DOHH2 (cell line): ENCODE measurements at regions not wholly inside any gene's neighbourhood (a gene's known extent, or its start where the extent isn't known, plus 50 kb on each side); places are given as distances from the start of the nearest gene placed in this dataset.

ENCODE experiments used
- H3F3A ChIP-seq: fragments of 200-600 bp; sonication (generic), shearing (Covaris generic); 2 replicates; pipeline ENCODE4 v1.6.0; 2016; ENCODE audit warnings: antibody characterized with exemption, mild to moderate bottlenecking; ENCODE audit not compliant: control insufficient read depth, insufficient read depth
- H3K27ac ChIP-seq: fragments of 200-600 bp; sonication (generic); 2 replicates; pipeline ENCODE4 v1.5.1; 2014; ENCODE audit warnings: low read depth, mild to moderate bottlenecking, low read length, moderate library complexity
- H3K27me3 ChIP-seq: fragments of 200-600 bp; sonication (generic); 2 replicates; pipeline ENCODE4 v1.6.1; 2014; ENCODE audit warnings: mild to moderate bottlenecking, low read length, mixed read lengths; ENCODE audit not compliant: control insufficient read depth
- H3K36me3 ChIP-seq: fragments of 200-600 bp; sonication (generic); 2 replicates; pipeline ENCODE4 v1.6.1; 2014; ENCODE audit warnings: mild to moderate bottlenecking, low read length, moderate library complexity, mixed read lengths; ENCODE audit not compliant: control insufficient read depth
- H3K4me1 ChIP-seq: fragments of 200-600 bp; sonication (generic); 2 replicates; pipeline ENCODE4 v1.6.1; 2014; ENCODE audit warnings: mild to moderate bottlenecking, low read length, mixed read lengths; ENCODE audit not compliant: control insufficient read depth
- H3K4me2 ChIP-seq: fragments of 200-600 bp; sonication (generic); 2 replicates; pipeline ENCODE4 v1.6.0; 2014; ENCODE audit warnings: mild to moderate bottlenecking, low read length, moderate library complexity
- H3K4me3 ChIP-seq: fragments of 200-600 bp; sonication (generic); 2 replicates; pipeline ENCODE4 v1.5.1; 2014; ENCODE audit warnings: mild to moderate bottlenecking, low read length, mixed read lengths
- H3K79me2 ChIP-seq: fragments of 200-600 bp; sonication (generic); 2 replicates; pipeline ENCODE4 v1.6.1; 2014; ENCODE audit warnings: mild to moderate bottlenecking, low read length, mixed read lengths; ENCODE audit not compliant: control insufficient read depth
- H3K9me2 ChIP-seq: fragments of 200-600 bp; sonication (generic); replicated peaks from 2 replicates; pipeline ENCODE4 v1.6.1; 2014; ENCODE audit warnings: mild to moderate bottlenecking, low read length, mixed read lengths; ENCODE audit not compliant: control insufficient read depth
- H3K9me3 ChIP-seq: fragments of 200-600 bp; sonication (generic); 2 replicates; pipeline ENCODE4 v1.6.1; 2014; ENCODE audit warnings: antibody characterized with exemption, low read length, mixed read lengths; ENCODE audit not compliant: control insufficient read depth, insufficient read depth
- H4K20me1 ChIP-seq: fragments of 200-600 bp; sonication (generic); 2 replicates; pipeline ENCODE4 v1.6.0; 2014; ENCODE audit warnings: low read depth, mild to moderate bottlenecking, antibody characterized with exemption, low read length, moderate library complexity; ENCODE audit not compliant: control insufficient read depth, insufficient read depth
- CTCF ChIP-seq: fragments of 200-600 bp; sonication (generic); IDR thresholded peaks from one replicate; pipeline ENCODE4 v1.5.1; 2014; ENCODE audit warnings: antibody characterized with exemption, mild to moderate bottlenecking, low read depth, low read length; ENCODE audit not compliant: poor library complexity, severe bottlenecking
- EZH2phosphoT487 ChIP-seq: fragments of 200-600 bp; sonication (generic); IDR thresholded peaks from 2 replicates; pipeline ENCODE4 v1.6.1; 2017; ENCODE audit warnings: borderline replicate concordance, mild to moderate bottlenecking, antibody characterized with exemption, low read length, moderate library complexity, mixed read lengths

- Histone ChIP-seq H4K20me1 (no peaks in the 10 kb centered on the region), H3K4me3 (no peak overlapping the region), H3F3A (no peaks in the 10 kb centered on the region), H3K9me2 (no peaks in the 10 kb centered on the region), H3K27ac (no peak overlapping the region), H3K4me1 (no peaks in the 10 kb centered on the region), H3K4me2 (no peak overlapping the region), H3K36me3 (no peaks in the 10 kb centered on the region), H3K9me3 (no peaks in the 10 kb centered on the region), H3K79me2 (no peaks in the 10 kb centered on the region), H3K27me3 (no peaks in the 10 kb centered on the region; the same call in 1 of the 2 replicates)
- TF ChIP-seq CTCF: no peak
- TF ChIP-seq EZH2phosphoT487: no peak
Observed at GRCh38 chr2:160735696-160736095, 242.1 kb upstream of the RBMS1 start.

- H3K4me2 ChIP-seq: no peak overlapping the region
- no peaks in the 10 kb centered on the region for H3K79me2 ChIP-seq
- H3K36me3 ChIP-seq: no peaks in the 10 kb centered on the region
- H3K9me2 ChIP-seq: no peaks in the 10 kb centered on the region
- no peaks in the 10 kb centered on the region for H4K20me1 ChIP-seq
- TF ChIP-seq CTCF: no peak
- no peak for TF ChIP-seq EZH2phosphoT487
- H3K27me3 ChIP-seq: no peaks in the 10 kb centered on the region; the same call in 1 of the 2 replicates
- no peak overlapping the region for H3K27ac ChIP-seq
- no peaks in the 10 kb centered on the region for H3F3A ChIP-seq
- no peaks in the 10 kb centered on the region for H3K4me1 ChIP-seq
- H3K9me3 ChIP-seq: no peaks in the 10 kb centered on the region
- no peak overlapping the region for H3K4me3 ChIP-seq
Observed at GRCh38 chr2:160736148-160737028, 242.8 kb upstream of the RBMS1 start.

GRCh38 chr2:160737247-160737646, 243.6 kb upstream of the RBMS1 start:
- no peak overlapping the region for H3K27ac ChIP-seq
- H3K4me1 ChIP-seq: no peaks in the 10 kb centered on the region

More at GRCh38 chr2:160737247-160737646, 243.6 kb upstream of the RBMS1 start:
- Histone ChIP-seq H4K20me1 (no peaks in the 10 kb centered on the region), H3K4me2 (no peak overlapping the region), H3K36me3 (no peaks in the 10 kb centered on the region), H3F3A (no peaks in the 10 kb centered on the region), H3K79me2 (no peaks in the 10 kb centered on the region), H3K9me3 (no peaks in the 10 kb centered on the region), H3K4me3 (no peak overlapping the region), H3K9me2 (no peaks in the 10 kb centered on the region), H3K27me3 (no peaks in the 10 kb centered on the region)
- TF ChIP-seq CTCF (no peak), EZH2phosphoT487 (no peak)
